CD4-positive, alpha-beta T cell treated with Interferon alpha-2 for 1 hour (primary cell): ENCODE measurements at regions not wholly inside any gene's neighbourhood (a gene's known extent, or its start where the extent isn't known, plus 50 kb on each side); places are given as distances from the start of the nearest gene placed in this dataset.
A peak's percentile ranks its signal among the peaks of the same experiment; 100 is the strongest.
"Not testable (repeated sequence)": the region's sequence is repeated elsewhere in the genome, so short reads cannot be mapped to it uniquely, and the experiment has no call there.

Experiments
- DNase-seq, 2 donors: peaks; one replicate each; pipeline ENCODE4 v3.0.0-alpha.2; 2020 to 2022

GRCh38 chr17:77607606-77608005, 350.9 kb upstream of the TNRC6C start:
- no peak for DNase-seq

- DNase-seq, result no peak
Measured at GRCh38 chr17:77608431-77608830, 350.1 kb upstream of the TNRC6C start.

GRCh38 chr17:77609553-77610517, 348.7 kb upstream of the TNRC6C start:
- peak; percentile 74 to 80 for DNase-seq

- DNase-seq, result no peak
Measured at GRCh38 chr17:77610518-77610893, 348.0 kb upstream of the TNRC6C start.

GRCh38 chr17:77610972-77611521, 347.5 kb upstream of the TNRC6C start:
- no peak for DNase-seq

GRCh38 chr17:77611791-77612502, 346.6 kb upstream of the TNRC6C start:
- DNase-seq, result no peak

GRCh38 chr17:77613218-77613617, 345.3 kb upstream of the TNRC6C start:
- DNase-seq, result no peak

- DNase-seq, result no peak
Measured at GRCh38 chr17:77613627-77614026, 344.9 kb upstream of the TNRC6C start.

GRCh38 chr17:77615703-77616253, 342.7 kb upstream of the TNRC6C start:
- no peak for DNase-seq

- DNase-seq, result no peak
Measured at GRCh38 chr17:77616254-77616731, 342.2 kb upstream of the TNRC6C start.

GRCh38 chr17:77617516-77617915, 341.0 kb upstream of the TNRC6C start:
- no peak for DNase-seq

- no peak for DNase-seq
Measured at GRCh38 chr17:77618173-77618572, 340.3 kb upstream of the TNRC6C start.

GRCh38 chr17:77618731-77619130, 339.8 kb upstream of the TNRC6C start:
- DNase-seq, result no peak

GRCh38 chr17:77619326-77619725, 339.2 kb upstream of the TNRC6C start:
- no peak for DNase-seq

GRCh38 chr17:77619851-77620250, 338.7 kb upstream of the TNRC6C start:
- no peak for DNase-seq

GRCh38 chr17:77620282-77620681, 338.2 kb upstream of the TNRC6C start:
- no peak for DNase-seq

GRCh38 chr17:77622084-77622483, 336.4 kb upstream of the TNRC6C start:
- DNase-seq, result not testable (repeated sequence)

- no peak for DNase-seq
Measured at GRCh38 chr17:77622647-77623046, 335.9 kb upstream of the TNRC6C start.

- DNase-seq, result not testable (repeated sequence)
Measured at GRCh38 chr17:77623321-77623720, 335.2 kb upstream of the TNRC6C start.

GRCh38 chr17:77628035-77628434, 330.5 kb upstream of the TNRC6C start:
- no peak for DNase-seq

GRCh38 chr17:77629284-77629683, 329.2 kb upstream of the TNRC6C start:
- DNase-seq, result not testable (repeated sequence)

GRCh38 chr17:77631307-77631706, 327.2 kb upstream of the TNRC6C start:
- DNase-seq, result no peak

- DNase-seq, result no peak
Measured at GRCh38 chr17:77632619-77633018, 325.9 kb upstream of the TNRC6C start.
